GM10248 (cell line): ENCODE measurements at regions not wholly inside any gene's neighbourhood (a gene's known extent, or its start where the extent isn't known, plus 50 kb on each side); places are given as distances from the start of the nearest gene placed in this dataset.

Experiments
- CTCF ChIA-PET: fragments of 300-600 bp; sonication (Branson Sonifier 250); formaldehyde crosslinking; extraction: SDS; loops from one replicate; lab custom pipeline; 2021; ENCODE audit warnings: antibody characterized with exemption; lab: Yijun Ruan, JAX
- POLR2A ChIA-PET: fragments of 350-650 bp; sonication (Branson Sonifier 250); formaldehyde crosslinking; extraction: SDS; loops from one replicate; lab custom pipeline; 2020; ENCODE audit warnings: antibody characterized with exemption; lab: Yijun Ruan, JAX
- DNase-seq: peaks from one replicate; pipeline ENCODE4 v3.0.0; 2012; ENCODE audit errors: extremely low spot score
- TF ChIP-seq, protein P1 (sequence below): IDR thresholded peaks from 2 replicates; pipeline ENCODE4 v1.5.1; 2012; ENCODE audit warnings: mild to moderate bottlenecking, low read depth; ENCODE audit errors: extremely low read depth, missing control alignments, control extremely low read depth

- TF ChIP-seq, protein P1, sequence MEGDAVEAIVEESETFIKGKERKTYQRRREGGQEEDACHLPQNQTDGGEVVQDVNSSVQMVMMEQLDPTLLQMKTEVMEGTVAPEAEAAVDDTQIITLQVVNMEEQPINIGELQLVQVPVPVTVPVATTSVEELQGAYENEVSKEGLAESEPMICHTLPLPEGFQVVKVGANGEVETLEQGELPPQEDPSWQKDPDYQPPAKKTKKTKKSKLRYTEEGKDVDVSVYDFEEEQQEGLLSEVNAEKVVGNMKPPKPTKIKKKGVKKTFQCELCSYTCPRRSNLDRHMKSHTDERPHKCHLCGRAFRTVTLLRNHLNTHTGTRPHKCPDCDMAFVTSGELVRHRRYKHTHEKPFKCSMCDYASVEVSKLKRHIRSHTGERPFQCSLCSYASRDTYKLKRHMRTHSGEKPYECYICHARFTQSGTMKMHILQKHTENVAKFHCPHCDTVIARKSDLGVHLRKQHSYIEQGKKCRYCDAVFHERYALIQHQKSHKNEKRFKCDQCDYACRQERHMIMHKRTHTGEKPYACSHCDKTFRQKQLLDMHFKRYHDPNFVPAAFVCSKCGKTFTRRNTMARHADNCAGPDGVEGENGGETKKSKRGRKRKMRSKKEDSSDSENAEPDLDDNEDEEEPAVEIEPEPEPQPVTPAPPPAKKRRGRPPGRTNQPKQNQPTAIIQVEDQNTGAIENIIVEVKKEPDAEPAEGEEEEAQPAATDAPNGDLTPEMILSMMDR = no peak
- CTCF ChIA-PET = interaction anchor here (1.2 to 1.6 kb wide), 2 partner anchors 1545 to 1562 kb away, joined by 3 to 7 read pairs; no protein-coding TSS in a partner anchor
- no peak for DNase-seq
- POLR2A ChIA-PET = no interaction called here
Measured at GRCh38 chr19:32227561-32228165, 117.7 kb upstream of the ZNF507 start.

DNA sequence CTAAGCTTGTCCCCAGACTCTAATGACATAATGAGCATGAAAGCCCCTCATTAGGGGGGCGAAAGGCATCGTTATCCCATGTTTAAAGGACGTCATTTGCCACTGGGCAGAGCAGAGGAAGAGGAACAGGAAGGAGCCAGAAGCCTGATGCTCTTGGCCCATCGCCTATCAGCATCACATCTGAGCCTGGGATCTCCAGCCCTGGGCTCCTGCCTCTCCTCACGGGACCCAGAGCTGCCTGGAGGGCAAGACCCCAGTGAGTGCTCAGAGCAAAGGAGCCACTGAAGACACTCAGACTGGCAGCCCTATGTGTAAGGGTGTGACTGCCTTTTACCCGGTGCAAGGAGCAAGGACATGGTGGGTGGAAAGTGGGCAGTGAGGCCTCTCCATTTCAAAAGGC, 115.0 kb upstream of the ZNF507 start:
- POLR2A ChIA-PET = no interaction called here
- CTCF ChIA-PET = no interaction called here
- TF ChIP-seq, protein P1 = no peak
- DNase-seq = no peak

DNA sequence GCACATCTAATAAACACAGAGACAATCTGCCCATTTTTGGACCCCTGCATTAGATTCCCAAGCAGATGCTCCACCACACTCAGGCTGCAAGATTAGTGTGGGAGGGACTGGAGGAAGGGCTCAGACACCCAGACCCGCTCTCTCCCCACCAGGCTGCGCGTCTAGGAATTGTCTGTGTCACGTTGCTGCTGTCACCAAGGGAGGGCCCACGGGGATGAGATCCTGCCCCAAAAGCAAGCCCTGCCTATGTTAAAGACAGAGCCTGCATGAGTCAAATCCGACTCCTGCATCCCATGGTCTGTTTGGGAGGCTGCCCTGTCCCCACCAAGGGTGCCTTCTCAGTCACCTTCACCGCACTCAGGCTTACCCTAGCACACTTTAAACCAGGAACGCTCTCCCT, 114.4 kb upstream of the ZNF507 start:
- no peak for DNase-seq
- CTCF ChIA-PET = interaction anchor here (1.5 kb wide), 1 partner anchor 1548 kb away, joined by 6 read pairs; no protein-coding TSS in a partner anchor
- TF ChIP-seq, protein P1 = no peak
- POLR2A ChIA-PET = no interaction called here

DNA sequence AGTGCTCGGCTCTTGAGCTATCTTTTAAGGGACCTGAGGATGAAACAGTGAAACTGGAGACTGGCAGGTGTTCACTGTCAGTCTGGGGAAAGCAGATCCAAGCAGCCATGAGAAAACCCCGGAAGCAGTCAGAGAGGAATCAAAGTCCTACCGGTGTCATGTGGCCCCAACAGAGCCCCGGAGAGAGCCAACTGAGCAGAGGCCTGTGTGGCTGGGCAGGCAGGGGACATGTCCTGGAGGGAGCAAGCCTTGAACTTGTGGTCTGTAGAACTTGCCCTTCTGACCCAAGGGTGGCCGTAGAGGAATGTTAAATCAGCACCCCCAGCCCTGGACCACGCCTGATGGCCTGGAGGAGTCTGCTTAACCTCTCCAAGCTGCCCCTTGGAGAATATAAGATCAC, 113.7 kb upstream of the ZNF507 start:
- no peak for DNase-seq
- ChIA-PET POLR2A (no interaction called here), CTCF (interaction anchor here (1.5 kb wide), 1 partner anchor 1549 kb away, joined by 6 read pairs; no protein-coding TSS in a partner anchor)
- TF ChIP-seq, protein P1 = no peak

DNA sequence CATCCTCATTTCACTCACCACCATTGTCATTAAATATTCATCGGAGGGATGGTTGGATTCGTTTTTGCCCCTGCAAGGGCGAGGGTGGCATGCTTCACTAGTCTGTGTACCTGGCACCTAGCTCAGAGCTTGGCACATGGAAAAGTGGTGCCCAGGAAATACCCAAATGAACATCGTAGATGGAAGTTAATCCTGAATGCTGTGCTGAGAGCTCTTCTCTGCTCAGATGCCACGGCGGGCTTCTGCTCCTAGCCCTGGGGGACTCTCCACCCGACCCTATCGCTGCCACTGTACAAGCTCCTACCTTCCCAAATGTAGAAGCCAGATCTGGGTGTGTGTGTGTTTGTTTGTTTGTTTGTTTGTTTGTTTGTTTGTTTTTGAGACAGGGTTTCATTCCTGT, 113.0 kb upstream of the ZNF507 start:
- TF ChIP-seq, protein P1 = no peak
- CTCF ChIA-PET = interaction anchor here (1.4 to 1.5 kb wide), 2 partner anchors 8 to 1549 kb away, joined by 6 read pairs; no protein-coding TSS in a partner anchor
- POLR2A ChIA-PET = no interaction called here
- DNase-seq = no peak

DNA sequence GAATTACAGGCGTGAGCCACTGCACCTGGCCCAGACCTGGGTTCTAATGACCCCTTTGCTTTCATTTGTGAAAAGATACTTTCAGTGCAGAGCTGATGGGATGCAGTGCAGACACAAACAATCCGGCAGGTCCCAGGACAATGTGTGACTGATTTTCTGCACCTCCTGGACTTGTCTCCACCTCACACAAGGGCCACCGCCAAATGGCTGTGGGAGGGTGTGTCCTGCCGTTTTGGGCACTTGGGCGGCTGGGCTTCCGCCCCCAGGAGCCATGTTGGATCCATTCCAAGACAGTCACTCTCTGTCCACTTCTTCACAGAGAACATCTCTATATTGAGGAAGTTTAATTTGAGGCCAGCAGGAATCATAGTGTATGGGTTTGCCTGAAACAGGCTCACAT, 112.3 kb upstream of the ZNF507 start:
- ChIA-PET POLR2A (no interaction called here), CTCF (interaction anchor here (1.4 kb wide), 1 partner anchor 8 kb away, joined by 6 read pairs; no protein-coding TSS in a partner anchor)
- no peak for DNase-seq
- TF ChIP-seq, protein P1 = no peak
